Pancreas (tissue), 10 donors: ENCODE measurements at regions not wholly inside any gene's neighbourhood (a gene's known extent, or its start where the extent isn't known, plus 50 kb on each side); places are given as distances from the start of the nearest gene placed in this dataset.

ENCODE experiments used
- ATAC-seq, 4 donors: fragments of 200-7000 bp; cut with Tn5 transposase; one replicate each; pipeline versions ENCODE4 v1.8.0 to v1.9.1; 2020; ENCODE audit warnings: mild to moderate bottlenecking in 4 of 4, moderate library complexity in 4 of 4
- DNase-seq, 6 donors: peaks; one replicate each; pipeline ENCODE4 v3.0.0-alpha.2; 2020
- FAIRE-seq: peaks from 2 replicates; lab custom pipeline; 2012; peaks lifted over from hg19 to GRCh38; lab: Jason Lieb, UNC
- H3K27ac ChIP-seq, 4 donors: fragments of 200-600 bp; sonication (generic); 1 replicate in 3 of 4; 2 replicates in 1 of 4; pipeline versions ENCODE4 v1.5.0 to v1.8.0; 2020
- H3K27me3 ChIP-seq, 4 donors: fragments of 200-600 bp; one replicate each; pipeline ENCODE4 v1.8.0; 2021
- H3K36me3 ChIP-seq, 3 donors: fragments of 200-600 bp; sonication (generic) in 1 of 3; one replicate each; pipeline versions ENCODE4 v1.5.0 to v1.8.0; 2020 to 2021
- H3K4me1 ChIP-seq, 3 donors: fragments of 200-600 bp; one replicate each; pipeline ENCODE4 v1.8.0; 2021
- H3K4me3 ChIP-seq, 4 donors: fragments of 200-600 bp; sonication (generic) in 2 of 4; one replicate each; pipeline versions ENCODE4 v1.5.0 to v1.8.0; 2020 to 2021
- H3K9me3 ChIP-seq, 4 donors: fragments of 200-600 bp; one replicate each; pipeline ENCODE4 v1.8.0; 2021
- WGBS, 2 donors: extraction: QIAGEN DNeasy Blood & Tissue Kit; methylation state at CpG; one replicate each; pipeline ENCODE4 v1.1.7; 2013; 5-methylcytosine and 5-hydroxymethylcytosine counted together
- intact Hi-C, 3 donors: fragments of 100-400 bp; cut with DNase I; formaldehyde crosslinking; loops; one replicate each; pipeline versions ENCODE4 v1.11.1 to v1.14.2; 2022
- TF ChIP-seq, protein P1 (sequence below), 4 donors: fragments of 200-600 bp; sonication (generic) in 3 of 4; IDR thresholded peaks; one replicate each; pipeline versions ENCODE4 v1.5.0 to v1.8.0; 2021; ENCODE audit warnings: antibody characterized with exemption in 4 of 4
- donor health status: healthy with polysubstance abuse.
- donor health status: DM: no; HTN: no; CAD: no; lungs with moderate emphysema.
- donor health status: DM: no; HTN: no; CAD: no.
- donor health status: control.
- donor health status: control.
- donor health status: Bipolar disorder and iron deficiency.
- donor health status: DM: yes; HTN: yes; CAD: no.
- donor health status: DM: no; HTN: no; CAD: no.
- donor health status: DM: no; HTN: no; CAD: no.
- donor health status: DM: yes; HTN: yes; CAD: no.

DNA sequence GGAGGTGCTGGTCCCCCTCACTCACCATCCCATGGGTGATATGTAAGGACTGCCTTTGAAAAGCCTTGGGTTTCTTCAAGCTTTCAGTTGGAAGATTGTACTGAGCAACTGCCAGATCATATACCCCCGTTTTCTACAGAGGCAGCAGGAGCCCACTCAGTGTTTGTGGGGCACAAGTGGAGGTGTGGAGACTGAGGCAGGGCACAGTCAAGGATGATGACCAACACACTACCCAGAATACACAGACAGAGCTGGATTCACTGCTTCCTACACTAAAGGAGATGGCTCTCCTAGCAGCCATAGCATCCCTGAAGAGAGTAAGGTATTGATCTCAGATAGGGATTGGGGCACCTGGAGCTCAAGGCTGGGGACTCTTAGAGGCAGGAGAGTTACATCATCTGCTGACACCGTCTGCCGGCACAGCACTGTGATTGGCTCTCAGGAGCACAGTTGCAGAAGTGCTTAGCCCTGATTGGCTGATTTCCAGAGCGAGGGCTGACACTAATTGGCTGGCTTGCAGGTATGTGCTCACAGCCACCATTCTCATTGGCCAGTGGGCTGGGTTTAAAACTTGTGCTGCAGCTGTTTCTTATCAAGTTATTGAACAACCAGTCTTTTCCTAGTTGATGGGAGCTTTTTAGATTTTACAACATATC is 77.9 kb upstream of the PFKP start:
- H3K36me3 ChIP-seq = no peaks in the 10 kb centered on the region
- no peak overlapping the region for H3K4me3 ChIP-seq
- 73 to 82% methylated on average over 4 of the region's 4 CpGs for WGBS, 2 donors
- TF ChIP-seq, protein P1, sequence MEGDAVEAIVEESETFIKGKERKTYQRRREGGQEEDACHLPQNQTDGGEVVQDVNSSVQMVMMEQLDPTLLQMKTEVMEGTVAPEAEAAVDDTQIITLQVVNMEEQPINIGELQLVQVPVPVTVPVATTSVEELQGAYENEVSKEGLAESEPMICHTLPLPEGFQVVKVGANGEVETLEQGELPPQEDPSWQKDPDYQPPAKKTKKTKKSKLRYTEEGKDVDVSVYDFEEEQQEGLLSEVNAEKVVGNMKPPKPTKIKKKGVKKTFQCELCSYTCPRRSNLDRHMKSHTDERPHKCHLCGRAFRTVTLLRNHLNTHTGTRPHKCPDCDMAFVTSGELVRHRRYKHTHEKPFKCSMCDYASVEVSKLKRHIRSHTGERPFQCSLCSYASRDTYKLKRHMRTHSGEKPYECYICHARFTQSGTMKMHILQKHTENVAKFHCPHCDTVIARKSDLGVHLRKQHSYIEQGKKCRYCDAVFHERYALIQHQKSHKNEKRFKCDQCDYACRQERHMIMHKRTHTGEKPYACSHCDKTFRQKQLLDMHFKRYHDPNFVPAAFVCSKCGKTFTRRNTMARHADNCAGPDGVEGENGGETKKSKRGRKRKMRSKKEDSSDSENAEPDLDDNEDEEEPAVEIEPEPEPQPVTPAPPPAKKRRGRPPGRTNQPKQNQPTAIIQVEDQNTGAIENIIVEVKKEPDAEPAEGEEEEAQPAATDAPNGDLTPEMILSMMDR (IDR thresholded peaks at IDR 0.05) = no peak
- peaks cover 0 to 7% (median 3%) of the 10 kb centered on the region in 3 donors for H3K4me1 ChIP-seq
- DNase-seq (no peak), FAIRE-seq (no peak), ATAC-seq (no peak)
- intact Hi-C loops = no loop called here
- H3K9me3 ChIP-seq = no peaks in the 10 kb centered on the region
- H3K27ac ChIP-seq = no peak overlapping the region
- H3K27me3 ChIP-seq = no peaks in the 10 kb centered on the region

DNA sequence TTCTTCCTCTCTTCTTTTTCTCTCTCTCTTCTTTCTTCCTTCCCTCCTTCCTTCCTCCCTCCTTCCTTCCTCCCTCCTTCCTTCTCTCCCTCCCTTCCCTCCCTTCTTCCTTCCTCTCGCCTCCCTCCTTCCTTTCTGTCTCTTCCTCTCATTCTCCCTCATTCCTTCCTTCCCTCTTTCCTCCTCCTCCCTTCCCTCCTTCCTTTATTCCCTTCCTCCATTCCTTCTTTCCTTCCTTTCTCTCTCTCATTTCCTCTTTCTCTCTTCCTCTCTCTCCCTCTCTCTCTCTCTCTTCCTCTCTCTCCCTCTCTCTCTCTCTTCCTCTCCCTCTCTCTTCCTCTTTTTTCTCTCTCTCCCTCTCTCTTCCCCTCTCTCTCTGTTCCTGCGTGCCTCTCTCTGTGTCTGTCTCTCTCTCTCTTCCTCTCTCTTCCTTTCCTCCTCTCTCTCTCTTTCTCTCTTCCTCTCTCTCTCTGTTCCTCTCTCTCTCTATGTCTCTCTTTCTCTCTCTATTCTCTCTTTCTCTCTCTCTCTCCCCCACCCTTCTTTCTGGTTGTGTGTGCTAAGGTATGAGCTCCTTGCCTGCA is 80.1 kb upstream of the PFKP start:
- H3K27ac ChIP-seq = no peak overlapping the region
- no peak overlapping the region for H3K4me3 ChIP-seq
- TF ChIP-seq, protein P1 (IDR thresholded peaks at IDR 0.05) = no peak
- intact Hi-C loops = no loop called here
- H3K27me3 ChIP-seq = no peaks in the 10 kb centered on the region
- H3K4me1 ChIP-seq = peaks cover 0 to 7% (median 3%) of the 10 kb centered on the region in 3 donors
- WGBS, 2 donors = 45 to 46% methylated on average over 2 of the region's 2 CpGs
- H3K36me3 ChIP-seq = no peaks in the 10 kb centered on the region
- FAIRE-seq (no peak), DNase-seq (no peak), ATAC-seq (no peak)
- no peaks in the 10 kb centered on the region for H3K9me3 ChIP-seq

DNA sequence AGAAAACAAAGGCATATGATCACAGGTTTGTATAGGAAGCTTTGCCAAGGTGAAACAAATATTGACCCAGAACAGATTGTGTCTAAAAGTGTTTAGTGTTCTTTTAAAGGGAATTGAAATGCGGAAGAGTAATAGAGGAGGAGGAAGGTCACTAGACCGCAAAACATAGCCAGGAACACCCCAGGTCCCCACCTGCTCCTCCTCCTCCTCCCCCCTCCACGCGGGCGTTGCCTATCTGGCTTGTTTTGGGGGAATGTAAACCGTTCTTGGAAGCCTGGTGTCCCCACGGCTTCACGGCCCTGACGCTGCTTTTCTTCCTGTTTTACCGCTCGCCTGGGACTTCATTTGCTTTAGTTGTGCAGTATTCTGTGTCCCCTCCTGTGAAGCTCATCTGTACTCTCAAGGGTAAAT is 81.0 kb upstream of the PFKP start:
- ATAC-seq (peak; percentile 49 to 75 (median 68)), DNase-seq (peak in 1 of 6 donors; percentile 23), FAIRE-seq (no peak)
- H3K4me3 ChIP-seq = peak overlapping the region in 2 of 4 donors; percentile 25 to 32
- TF ChIP-seq, protein P1 (IDR thresholded peaks at IDR 0.05) = no peak
- H3K36me3 ChIP-seq = no peaks in the 10 kb centered on the region
- H3K9me3 ChIP-seq = no peaks in the 10 kb centered on the region
- 6 to 7% methylated on average over 11 of the region's 11 CpGs for WGBS, 2 donors
- peak overlapping the region in 2 of 4 donors; percentile 55 for H3K27ac ChIP-seq
- H3K4me1 ChIP-seq = peaks cover 0 to 7% (median 3%) of the 10 kb centered on the region in 3 donors
- no peaks in the 10 kb centered on the region for H3K27me3 ChIP-seq
- intact Hi-C loops = no loop called here

DNA sequence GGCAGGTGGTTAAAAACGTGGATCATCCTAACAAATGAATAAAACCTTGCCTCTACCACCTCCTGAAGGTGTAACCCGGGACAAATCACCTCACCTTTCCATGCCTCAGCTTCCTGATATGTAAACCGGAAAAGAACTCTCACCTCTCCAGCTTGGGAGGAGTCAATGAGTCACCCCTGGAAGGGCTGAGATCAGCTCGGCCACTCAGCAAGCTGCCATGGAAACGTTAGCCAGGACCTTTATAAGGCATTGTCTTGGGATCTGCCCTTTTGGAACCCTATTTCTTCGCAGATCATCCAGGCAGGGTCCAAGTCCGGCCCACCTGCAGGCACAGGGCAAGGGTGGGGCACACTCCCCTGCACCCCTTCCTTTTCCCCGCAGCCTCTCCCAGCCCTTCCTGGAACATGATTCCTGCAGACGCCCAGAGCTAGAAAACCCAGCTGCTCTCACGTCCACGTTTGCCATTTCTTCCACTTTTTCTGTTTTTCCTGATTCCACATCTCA is 81.6 kb upstream of the PFKP start:
- Histone ChIP-seq H3K9me3 (no peaks in the 10 kb centered on the region), H3K36me3 (no peaks in the 10 kb centered on the region), H3K4me3 (peak overlapping the region in 2 of 4 donors; percentile 25 to 32), H3K27me3 (no peaks in the 10 kb centered on the region), H3K27ac (peak overlapping the region in 2 of 4 donors; percentile 55), H3K4me1 (peaks cover 0 to 7% (median 3%) of the 10 kb centered on the region in 3 donors)
- FAIRE-seq (no peak), ATAC-seq (peak; percentile 92 to 94 (median 93)), DNase-seq (peak in 4 of 6 donors; percentile 51 to 59 (median 56))
- WGBS, 2 donors = 31 to 38% methylated on average over 11 of the region's 11 CpGs
- TF ChIP-seq, protein P1 (IDR thresholded peaks at IDR 0.05) = no peak
- intact Hi-C loops = no loop called here

DNA sequence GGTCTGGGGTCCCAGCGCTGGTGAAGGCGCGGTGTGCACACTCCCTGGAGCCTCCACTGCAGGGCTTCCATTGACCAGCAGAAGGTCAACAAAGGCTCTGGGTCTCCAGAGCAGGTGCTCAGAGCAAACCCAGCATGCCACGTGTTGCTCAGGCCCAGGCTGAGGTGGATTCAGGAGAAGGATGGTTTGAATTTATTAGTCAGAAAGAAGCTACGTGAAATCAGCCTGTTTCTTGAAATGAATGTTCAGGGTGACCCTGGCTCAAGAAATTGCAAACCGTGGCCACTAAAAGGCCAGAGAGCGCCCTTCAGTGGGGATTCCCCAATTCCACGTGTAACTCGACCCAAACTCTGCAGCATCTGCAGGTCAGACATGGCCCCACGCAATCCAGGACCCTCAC is 82.7 kb upstream of the PFKP start:
- no peak overlapping the region for H3K27ac ChIP-seq

More for the DNA sequence above, 82.7 kb upstream of the PFKP start:
- Histone ChIP-seq H3K27me3 (no peaks in the 10 kb centered on the region), H3K36me3 (no peaks in the 10 kb centered on the region), H3K4me3 (no peak overlapping the region), H3K4me1 (peaks cover 0 to 7% (median 3%) of the 10 kb centered on the region in 3 donors), H3K9me3 (no peaks in the 10 kb centered on the region)
- ATAC-seq = no peak
- 92% methylated on average over 10 of the region's 10 CpGs for WGBS, 2 donors
- no peak for DNase-seq
- TF ChIP-seq, protein P1 (IDR thresholded peaks at IDR 0.05) = no peak
- intact Hi-C loops = no loop called here
- FAIRE-seq = no peak
